ENCODE measurements at regions not wholly inside any gene's neighbourhood (a gene's known extent, or its start where the extent isn't known, plus 50 kb on each side); places are given as distances from the start of the nearest gene placed in this dataset.
A peak's percentile ranks its signal among the peaks of the same experiment; 100 is the strongest.

GRCh38 chr14:58750321-58751269, 112.8 kb downstream of the DACT1 start:
- WGBS, 3 donors = 85 to 91% (median 87%) methylated on average over 9 of the region's 9 CpGs
- Histone ChIP-seq H3K4me3 (no peak overlapping the region), H3K27me3 (no peaks in the 10 kb centered on the region), H3K27ac (no peak overlapping the region), H3K36me3 (no peaks in the 10 kb centered on the region), H3K9me3 (no peaks in the 10 kb centered on the region), H3K4me1 (ENCODE audit: insufficient read depth) (peaks cover 14% of the 10 kb centered on the region)
- no peak for DNase-seq
- intact Hi-C loops (cut with DNase I) = no loop called here
- no peak for TF ChIP-seq CTCF (IDR thresholded peaks at IDR 0.05)
- no peak for TF ChIP-seq EP300 (IDR thresholded peaks at IDR 0.05)
- no peak for TF ChIP-seq POLR2A (IDR thresholded peaks at IDR 0.05)

GRCh38 chr14:58751788-58752187, 114.0 kb downstream of the DACT1 start:
- no peak for TF ChIP-seq POLR2A (IDR thresholded peaks at IDR 0.05)
- no peak for TF ChIP-seq CTCF (IDR thresholded peaks at IDR 0.05)
- no peak for TF ChIP-seq EP300 (IDR thresholded peaks at IDR 0.05)
- H3K27ac ChIP-seq = no peak overlapping the region
- H3K9me3 ChIP-seq = no peaks in the 10 kb centered on the region
- no peaks in the 10 kb centered on the region for H3K36me3 ChIP-seq
- no peak overlapping the region for H3K4me3 ChIP-seq
- no peaks in the 10 kb centered on the region for H3K27me3 ChIP-seq
- intact Hi-C loops (cut with DNase I) = no loop called here
- H3K4me1 ChIP-seq (ENCODE audit: insufficient read depth) = peaks cover 16% of the 10 kb centered on the region
- no peak for DNase-seq
- 96 to 98% (median 96%) methylated on average over 5 of the region's 5 CpGs for WGBS, 3 donors

GRCh38 chr14:58752289-58752688, 114.5 kb downstream of the DACT1 start:
- TF ChIP-seq POLR2A (IDR thresholded peaks at IDR 0.05) (no peak), EP300 (IDR thresholded peaks at IDR 0.05) (no peak), CTCF (IDR thresholded peaks at IDR 0.05) (no peak)
- Histone ChIP-seq H3K36me3 (no peaks in the 10 kb centered on the region), H3K4me3 (no peak overlapping the region), H3K9me3 (no peaks in the 10 kb centered on the region), H3K4me1 (ENCODE audit: insufficient read depth) (peaks cover 16% of the 10 kb centered on the region), H3K27me3 (no peaks in the 10 kb centered on the region), H3K27ac (no peak overlapping the region)
- 71 to 81% (median 75%) methylated on average over 4 of the region's 4 CpGs for WGBS, 3 donors
- no peak for DNase-seq
- intact Hi-C loops (cut with DNase I) = no loop called here

- WGBS, 3 donors = 53 to 67% (median 53%) methylated on average over 9 of the region's 9 CpGs
- intact Hi-C loops (cut with DNase I) = no loop called here
- DNase-seq = peak; percentile 54 to 79 (median 67)
- no peak overlapping the region for H3K27ac ChIP-seq
- peaks cover 16% of the 10 kb centered on the region for H3K4me1 ChIP-seq (ENCODE audit: insufficient read depth)
- H3K36me3 ChIP-seq = no peaks in the 10 kb centered on the region
- no peak for TF ChIP-seq EP300 (IDR thresholded peaks at IDR 0.05)
- TF ChIP-seq POLR2A (IDR thresholded peaks at IDR 0.05) = no peak
- no peak for TF ChIP-seq CTCF (IDR thresholded peaks at IDR 0.05)
- H3K4me3 ChIP-seq = no peak overlapping the region
- no peaks in the 10 kb centered on the region for H3K27me3 ChIP-seq
- no peaks in the 10 kb centered on the region for H3K9me3 ChIP-seq
Observed at GRCh38 chr14:58752771-58753201, 115.0 kb downstream of the DACT1 start.
